ENCODE measurements at regions not wholly inside any gene's neighbourhood (a gene's known extent, or its start where the extent isn't known, plus 50 kb on each side); places are given as distances from the start of the nearest gene placed in this dataset.

GRCh38 chrX:128846385-128846784 lies 676.9 kb downstream of the SMARCA1 start:
- TF ChIP-seq CTCF (IDR thresholded peaks at IDR 0.05; ENCODE audit: low read length), result no peak
- TF ChIP-seq EZH2phosphoT487 (IDR thresholded peaks at IDR 0.05; ENCODE audit: low read length), result no peak
- TF ChIP-seq EZH2 (optimal IDR thresholded peaks at IDR 0.05; ENCODE audit: low read depth, low read length), result no peak
